Right cardiac atrium (tissue), 5 donors: ENCODE measurements at regions not wholly inside any gene's neighbourhood (a gene's known extent, or its start where the extent isn't known, plus 50 kb on each side); places are given as distances from the start of the nearest gene placed in this dataset.

ENCODE experiments used
- ATAC-seq, 2 donors: fragments of 200-7000 bp; cut with Tn5 transposase; one replicate each; pipeline versions ENCODE4 v1.8.0 to v1.9.1; 2020; ENCODE audit warnings: moderate library complexity in 2 of 2, mild to moderate bottlenecking in 1 of 2
- DNase-seq, 3 donors: peaks; one replicate each; pipeline ENCODE4 v3.0.0-alpha.2; 2020
- H3K27ac ChIP-seq: one replicate; pipeline ENCODE4 v1.5.1; 2013; ENCODE audit warnings: mild to moderate bottlenecking, low read length, control low read depth, moderate library complexity
- H3K27me3 ChIP-seq: one replicate; pipeline ENCODE4 v1.6.1; 2013; ENCODE audit not compliant: control insufficient read depth, insufficient read depth
- H3K4me1 ChIP-seq: one replicate; pipeline ENCODE4 v1.6.1; 2013; ENCODE audit warnings: low read length; ENCODE audit not compliant: control insufficient read depth, insufficient read depth
- H3K4me3 ChIP-seq: one replicate; pipeline ENCODE4 v1.5.1; 2013; ENCODE audit warnings: low read length, control low read depth
- H3K9me3 ChIP-seq: one replicate; pipeline ENCODE4 v1.6.1; 2013; ENCODE audit warnings: low read length; ENCODE audit not compliant: control insufficient read depth
- WGBS: extraction: QIAGEN DNeasy Blood & Tissue Kit; methylation state at CpG from one replicate; pipeline ENCODE4 v1.1.7; 2013; 5-methylcytosine and 5-hydroxymethylcytosine counted together
- intact Hi-C, 4 donors: fragments of 100-400 bp; cut with DNase I; formaldehyde crosslinking; loops; one replicate each; pipeline versions ENCODE4 v1.11.0 to v1.14.0; 2022 to 2023
- donor health status: healthy with polysubstance abuse.
- donor health status: DM: no; HTN: yes; CAD: no.
- donor health status: DM: no; HTN: no; CAD: no.
- donor health status: DM: no; HTN: yes; CAD: no; lungs with severe emphysema.
- donor health status: DM: yes; HTN: yes; CAD: no.

- Histone ChIP-seq H3K27ac (no peak overlapping the region), H3K4me1 (peaks cover 3% of the 10 kb centered on the region), H3K27me3 (no peaks in the 10 kb centered on the region), H3K9me3 (no peaks in the 10 kb centered on the region), H3K4me3 (no peak overlapping the region)
- ATAC-seq (no peak), DNase-seq (no peak)
- intact Hi-C loops, result no loop called here
- 68% methylated on average over 7 of the region's 7 CpGs for WGBS
Observed at GRCh38 chr14:89720076-89720687, 234.3 kb downstream of the EFCAB11 start.

GRCh38 chr14:89719366-89720075 lies 235.0 kb downstream of the EFCAB11 start:
- Histone ChIP-seq H3K4me1 (peaks cover 3% of the 10 kb centered on the region), H3K9me3 (no peaks in the 10 kb centered on the region), H3K27me3 (no peaks in the 10 kb centered on the region), H3K4me3 (no peak overlapping the region), H3K27ac (no peak overlapping the region)
- no peak for ATAC-seq
- WGBS, result 91% methylated on average over 10 of the region's 10 CpGs
- intact Hi-C loops, result no loop called here
- no peak for DNase-seq

- 92% methylated on average over 3 of the region's 3 CpGs for WGBS
- no peaks in the 10 kb centered on the region for H3K4me1 ChIP-seq
- no peak for DNase-seq
- ATAC-seq, result no peak
- intact Hi-C loops, result loop anchor here in 1 of 4 donors (10.0 kb wide), 1 partner anchor 84 kb away; no protein-coding TSS in a partner anchor
- no peaks in the 10 kb centered on the region for H3K27me3 ChIP-seq
- no peaks in the 10 kb centered on the region for H3K9me3 ChIP-seq
- H3K4me3 ChIP-seq, result no peak overlapping the region
- H3K27ac ChIP-seq, result no peak overlapping the region
Observed at GRCh38 chr14:89708982-89709625, 245.4 kb downstream of the EFCAB11 start.

- intact Hi-C loops, result loop anchor here in 1 of 4 donors (10.0 kb wide), 1 partner anchor 82 kb away; no protein-coding TSS in a partner anchor
- 95% methylated on average over 2 of the region's 2 CpGs for WGBS
- ATAC-seq, result no peak
Observed at GRCh38 chr14:89707086-89707485, 247.4 kb downstream of the EFCAB11 start.

GRCh38 chr14:89702876-89703200 lies 251.7 kb downstream of the EFCAB11 start:
- H3K4me3 ChIP-seq, result no peak overlapping the region
- H3K27me3 ChIP-seq, result no peaks in the 10 kb centered on the region
- H3K4me1 ChIP-seq, result peaks cover 4% of the 10 kb centered on the region
- H3K27ac ChIP-seq, result no peak overlapping the region
- H3K9me3 ChIP-seq, result no peaks in the 10 kb centered on the region
- no peak for DNase-seq
- intact Hi-C loops, result loop anchor here in 2 of 4 donors (5.0 to 10.0 kb wide), 2 partner anchors 78 to 81 kb away; no protein-coding TSS in a partner anchor
- ATAC-seq, result no peak
- WGBS, result 95% methylated on average over 2 of the region's 2 CpGs

More at GRCh38 chr14:89707086-89707485, 247.4 kb downstream of the EFCAB11 start:
- Histone ChIP-seq H3K27me3 (no peaks in the 10 kb centered on the region), H3K27ac (no peak overlapping the region), H3K4me1 (peaks cover under 1% of the 10 kb centered on the region), H3K4me3 (no peak overlapping the region), H3K9me3 (no peaks in the 10 kb centered on the region)
- DNase-seq, result no peak

GRCh38 chr14:89702073-89702875 lies 252.3 kb downstream of the EFCAB11 start:
- H3K4me1 ChIP-seq, result peaks cover 4% of the 10 kb centered on the region
- DNase-seq (peak; percentile 50 to 84 (median 61)), ATAC-seq (peak; percentile 60 to 77)
- H3K9me3 ChIP-seq, result no peaks in the 10 kb centered on the region
- peak overlapping the region; percentile 79 for H3K27ac ChIP-seq
- H3K4me3 ChIP-seq, result peak overlapping the region; percentile 87
- intact Hi-C loops, result loop anchor here in 2 of 4 donors (5.0 to 10.0 kb wide), 2 partner anchors 77 to 80 kb away; no protein-coding TSS in a partner anchor
- H3K27me3 ChIP-seq, result no peaks in the 10 kb centered on the region
- 41% methylated on average over 6 of the region's 6 CpGs for WGBS

- intact Hi-C loops, result loop anchor here in 2 of 4 donors (5.0 to 10.0 kb wide), 2 partner anchors 77 to 79 kb away; no protein-coding TSS in a partner anchor
- 2% methylated on average over 79 of the region's 81 CpGs for WGBS
- H3K4me3 ChIP-seq, result peak overlapping the region; percentile 87
Observed at GRCh38 chr14:89701211-89702043, 253.1 kb downstream of the EFCAB11 start.

GRCh38 chr14:89700801-89701200 lies 253.7 kb downstream of the EFCAB11 start:
- intact Hi-C loops, result loop anchor here in 2 of 4 donors (5.0 to 10.0 kb wide), 2 partner anchors 76 to 78 kb away; no protein-coding TSS in a partner anchor
- Histone ChIP-seq H3K4me1 (peaks cover 4% of the 10 kb centered on the region), H3K9me3 (no peaks in the 10 kb centered on the region), H3K27ac (peak overlapping the region; percentile 66), H3K27me3 (no peaks in the 10 kb centered on the region), H3K4me3 (peak overlapping the region; percentile 87)
- DNase-seq (no peak), ATAC-seq (no peak)
- WGBS, result 37% methylated on average over 12 of the region's 12 CpGs

More at GRCh38 chr14:89701211-89702043, 253.1 kb downstream of the EFCAB11 start:
- ATAC-seq, result peak; percentile 95 to 96
- Histone ChIP-seq H3K9me3 (no peaks in the 10 kb centered on the region), H3K27ac (peak overlapping the region; percentile 79), H3K27me3 (no peaks in the 10 kb centered on the region), H3K4me1 (peaks cover 4% of the 10 kb centered on the region)
- peak; percentile 92 to 97 (median 96) for DNase-seq

GRCh38 chr14:89699071-89699470 lies 255.5 kb downstream of the EFCAB11 start:
- WGBS, result 47% methylated on average over 6 of the region's 6 CpGs
- no peak overlapping the region for H3K4me3 ChIP-seq
- intact Hi-C loops, result loop anchor here in 1 of 4 donors (10.0 kb wide), 1 partner anchor 64 kb away; no protein-coding TSS in a partner anchor
- no peaks in the 10 kb centered on the region for H3K27me3 ChIP-seq
- H3K9me3 ChIP-seq, result no peaks in the 10 kb centered on the region
- ATAC-seq (no peak), DNase-seq (no peak)
- H3K27ac ChIP-seq, result no peak overlapping the region
- H3K4me1 ChIP-seq, result peaks cover 4% of the 10 kb centered on the region
